BLaER1 (cell line): ENCODE measurements at regions not wholly inside any gene's neighbourhood (a gene's known extent, or its start where the extent isn't known, plus 50 kb on each side); places are given as distances from the start of the nearest gene placed in this dataset.

Experiments used
- H3K27ac ChIP-seq: shearing (Covaris generic); formaldehyde crosslinking; 2 replicates; pipeline ENCODE4 v1.8.1; 2022
- H3K27me3 ChIP-seq: shearing (Covaris generic); formaldehyde crosslinking; 2 replicates; pipeline ENCODE4 v1.8.1; 2022
- H3K36me3 ChIP-seq: shearing (Covaris generic); formaldehyde crosslinking; 2 replicates; pipeline ENCODE4 v1.8.1; 2022
- H3K4me1 ChIP-seq: shearing (Covaris generic); formaldehyde crosslinking; 2 replicates; pipeline ENCODE4 v1.8.1; 2022
- H3K4me2 ChIP-seq: shearing (Covaris generic); formaldehyde crosslinking; 2 replicates; pipeline ENCODE4 v1.8.1; 2022
- H3K4me3 ChIP-seq: shearing (Covaris generic); formaldehyde crosslinking; 2 replicates; pipeline ENCODE4 v1.8.1; 2022
- H3K9ac ChIP-seq: shearing (Covaris generic); formaldehyde crosslinking; 2 replicates; pipeline ENCODE4 v1.8.1; 2022
- H3K9me3 ChIP-seq: shearing (Covaris generic); formaldehyde crosslinking; 2 replicates; pipeline ENCODE4 v1.8.1; 2022
- H4K20me1 ChIP-seq: shearing (Covaris generic); formaldehyde crosslinking; 2 replicates; pipeline ENCODE4 v1.8.1; 2022
- Cebpa-rat ChIP-seq: shearing (Covaris generic); IDR thresholded peaks from 2 replicates; pipeline ENCODE4 v1.8.1; 2022

GRCh38 chr22:49353235-49353634 is 474.4 kb downstream of the BRD1 start:
- Histone ChIP-seq H3K9me3 (peaks cover 33% of the 10 kb centered on the region), H3K4me2 (peak overlapping the region; percentile 95), H3K9ac (peak overlapping the region; percentile 82), H3K4me3 (peak overlapping the region; percentile 44; the same call in 1 of the 2 replicates), H3K4me1 (peaks cover 74% of the 10 kb centered on the region), H3K27ac (peak overlapping the region; percentile 96), H3K36me3 (0 out of 2 replicates have a peak, but pooled peaks cover 4% of the 10 kb centered on the region), H4K20me1 (no peaks in the 10 kb centered on the region), H3K27me3 (no peaks in the 10 kb centered on the region)
- no peak for TF ChIP-seq Cebpa-rat

GRCh38 chr22:49352361-49353169 is 475.1 kb downstream of the BRD1 start:
- peak overlapping the region; percentile 82 for H3K9ac ChIP-seq
- H3K27me3 ChIP-seq, result no peaks in the 10 kb centered on the region
- 0 out of 2 replicates have a peak, but pooled peaks cover 4% of the 10 kb centered on the region for H3K36me3 ChIP-seq
- peaks cover 27% of the 10 kb centered on the region for H3K9me3 ChIP-seq
- H4K20me1 ChIP-seq, result no peaks in the 10 kb centered on the region
- peak overlapping the region; percentile 44 for H3K4me3 ChIP-seq
- no peak for TF ChIP-seq Cebpa-rat
- peak overlapping the region; percentile 95 for H3K4me2 ChIP-seq
- peak overlapping the region; percentile 96 for H3K27ac ChIP-seq
- peaks cover 81% of the 10 kb centered on the region for H3K4me1 ChIP-seq

- H3K4me2 ChIP-seq, result peak overlapping the region; percentile 95
- H3K36me3 ChIP-seq, result 0 out of 2 replicates have a peak, but pooled peaks cover 4% of the 10 kb centered on the region
- peak overlapping the region; percentile 44 for H3K4me3 ChIP-seq
- H3K9me3 ChIP-seq, result peaks cover 19% of the 10 kb centered on the region
- peak overlapping the region; percentile 82 for H3K9ac ChIP-seq
- no peaks in the 10 kb centered on the region for H3K27me3 ChIP-seq
- peak overlapping the region; percentile 96 for H3K27ac ChIP-seq
- no peak for TF ChIP-seq Cebpa-rat
- peaks cover 81% of the 10 kb centered on the region for H3K4me1 ChIP-seq
- no peaks in the 10 kb centered on the region for H4K20me1 ChIP-seq
Observed at GRCh38 chr22:49351761-49352227, 475.9 kb downstream of the BRD1 start.

- Histone ChIP-seq H3K27me3 (no peaks in the 10 kb centered on the region), H3K27ac (peak overlapping the region; percentile 96), H3K9ac (peak overlapping the region; percentile 82), H3K9me3 (peaks cover 7% of the 10 kb centered on the region), H3K4me2 (peak overlapping the region; percentile 95), H3K4me3 (peak overlapping the region; percentile 41; the same call in 1 of the 2 replicates), H3K36me3 (0 out of 2 replicates have a peak, but pooled peaks cover 2% of the 10 kb centered on the region), H3K4me1 (peaks cover 80% of the 10 kb centered on the region), H4K20me1 (no peaks in the 10 kb centered on the region)
- TF ChIP-seq Cebpa-rat, result no peak
Observed at GRCh38 chr22:49350441-49351121, 477.1 kb downstream of the BRD1 start.

GRCh38 chr22:49349841-49350381 is 477.8 kb downstream of the BRD1 start:
- H3K27ac ChIP-seq, result peak overlapping the region; percentile 96
- H3K36me3 ChIP-seq, result no peaks in the 10 kb centered on the region
- H3K4me2 ChIP-seq, result peak overlapping the region; percentile 95
- 0 out of 2 replicates have a peak, but pooled peaks cover under 1% of the 10 kb centered on the region for H3K9me3 ChIP-seq
- H3K27me3 ChIP-seq, result no peaks in the 10 kb centered on the region
- TF ChIP-seq Cebpa-rat, result no peak
- H4K20me1 ChIP-seq, result no peaks in the 10 kb centered on the region
- peak overlapping the region; percentile 41; the same call in 1 of the 2 replicates for H3K4me3 ChIP-seq
- peak overlapping the region; percentile 82 for H3K9ac ChIP-seq
- peaks cover 74% of the 10 kb centered on the region for H3K4me1 ChIP-seq

- no peaks in the 10 kb centered on the region for H4K20me1 ChIP-seq
- H3K27me3 ChIP-seq, result no peaks in the 10 kb centered on the region
- H3K4me3 ChIP-seq, result 0 out of 2 replicates have a peak overlapping the region, but pooled peaks have one; percentile 41
- no peaks in the 10 kb centered on the region for H3K36me3 ChIP-seq
- peak overlapping the region; percentile 82 for H3K9ac ChIP-seq
- peak overlapping the region; percentile 95 for H3K4me2 ChIP-seq
- TF ChIP-seq Cebpa-rat, result no peak
- H3K27ac ChIP-seq, result peak overlapping the region; percentile 96
- H3K9me3 ChIP-seq, result no peaks in the 10 kb centered on the region
- peaks cover 68% of the 10 kb centered on the region for H3K4me1 ChIP-seq
Observed at GRCh38 chr22:49349181-49349835, 478.4 kb downstream of the BRD1 start.

GRCh38 chr22:49348631-49349030 is 479.0 kb downstream of the BRD1 start:
- H3K36me3 ChIP-seq, result no peaks in the 10 kb centered on the region
- TF ChIP-seq Cebpa-rat, result no peak

GRCh38 chr22:49347376-49347775 is 480.3 kb downstream of the BRD1 start:
- Histone ChIP-seq H3K4me2 (no peak overlapping the region), H3K9ac (no peak overlapping the region)

More at GRCh38 chr22:49348631-49349030, 479.0 kb downstream of the BRD1 start:
- Histone ChIP-seq H3K27ac (peak overlapping the region; percentile 96), H3K4me2 (peak overlapping the region; percentile 95), H3K4me1 (peaks cover 61% of the 10 kb centered on the region), H3K9ac (no peak overlapping the region), H4K20me1 (no peaks in the 10 kb centered on the region), H3K4me3 (no peak overlapping the region), H3K9me3 (no peaks in the 10 kb centered on the region), H3K27me3 (no peaks in the 10 kb centered on the region)

GRCh38 chr22:49345896-49346295 is 481.8 kb downstream of the BRD1 start:
- Histone ChIP-seq H4K20me1 (no peaks in the 10 kb centered on the region), H3K9ac (no peak overlapping the region), H3K9me3 (peaks cover 19% of the 10 kb centered on the region), H3K4me1 (peaks cover 33% of the 10 kb centered on the region), H3K27ac (no peak overlapping the region), H3K4me3 (no peak overlapping the region), H3K36me3 (no peaks in the 10 kb centered on the region), H3K4me2 (no peak overlapping the region), H3K27me3 (no peaks in the 10 kb centered on the region)
- no peak for TF ChIP-seq Cebpa-rat

More at GRCh38 chr22:49347376-49347775, 480.3 kb downstream of the BRD1 start:
- peaks cover 7% of the 10 kb centered on the region for H3K9me3 ChIP-seq
- TF ChIP-seq Cebpa-rat, result no peak
- H3K4me1 ChIP-seq, result peaks cover 48% of the 10 kb centered on the region
- H3K27ac ChIP-seq, result no peak overlapping the region
- H3K27me3 ChIP-seq, result no peaks in the 10 kb centered on the region
- no peak overlapping the region for H3K4me3 ChIP-seq
- H4K20me1 ChIP-seq, result no peaks in the 10 kb centered on the region
- no peaks in the 10 kb centered on the region for H3K36me3 ChIP-seq
